H1 (cell line): ENCODE measurements at regions not wholly inside any gene's neighbourhood (a gene's known extent, or its start where the extent isn't known, plus 50 kb on each side); places are given as distances from the start of the nearest gene placed in this dataset.

Source experiments
- ATF2 ChIP-seq: IDR thresholded peaks from 2 replicates; pipeline ENCODE4 v1.6.1; 2012; ENCODE audit warnings: low read length, inconsistent platforms
- CEBPB ChIP-seq: IDR thresholded peaks from 2 replicates; pipeline ENCODE4 v1.6.1; 2012; ENCODE audit warnings: low read depth, low read length
- CHD7 ChIP-seq: fragments of 300-600 bp; sonication (generic); IDR thresholded peaks from 2 replicates; pipeline ENCODE4 v1.7.1; 2012; ENCODE audit warnings: low read length, moderate library complexity, mild to moderate bottlenecking, inconsistent platforms; ENCODE audit not compliant: insufficient replicate concordance
- EP300 ChIP-seq, 2 experiments: IDR thresholded peaks; 1 replicate in 1 of 2; 2 replicates in 1 of 2; pipeline ENCODE4 v1.6.1; 2011 to 2012; ENCODE audit warnings: low read depth in 2 of 2, low read length in 2 of 2, mild to moderate bottlenecking in 2 of 2, borderline replicate concordance in 1 of 2, inconsistent platforms in 1 of 2, moderate library complexity in 1 of 2
- PHF8 ChIP-seq: fragments of 200-600 bp; sonication (generic); conservative IDR thresholded peaks from 2 replicates; pipeline ENCODE4 v1.7.1; 2012; ENCODE audit warnings: low read depth, mild to moderate bottlenecking, inconsistent platforms, low read length, moderate library complexity
- SIN3A ChIP-seq, 2 experiments: IDR thresholded peaks in 1 of 2; conservative IDR thresholded peaks in 1 of 2; 2 replicates each; pipeline ENCODE4 v1.6.1; 2011 to 2012; ENCODE audit warnings: low read length in 2 of 2, improper control_type of control experiment in 1 of 2, low read depth in 1 of 2, mild to moderate bottlenecking in 1 of 2

- TF ChIP-seq ATF2 (no peak), PHF8 (no peak), CHD7 (no peak), EP300 (IDR thresholded peaks at IDR 0.05; ENCODE audit: borderline replicate concordance in 1 of 2, low read depth in 2 of 2, low read length in 2 of 2) (no peak), CEBPB (no peak), SIN3A (conservative IDR thresholded peaks at IDR 0.05 in 1 of 2, IDR thresholded peaks at IDR 0.05 in 1 of 2; ENCODE audit: low read depth in 1 of 2, low read length in 2 of 2) (no peak)
These were observed 509.7 kb upstream of the AKR1E2 start (continued) for GRCh38 chr10:4316161-4316810.
